ENCODE measurements at regions not wholly inside any gene's neighbourhood (a gene's known extent, or its start where the extent isn't known, plus 50 kb on each side); places are given as distances from the start of the nearest gene placed in this dataset.

DNA sequence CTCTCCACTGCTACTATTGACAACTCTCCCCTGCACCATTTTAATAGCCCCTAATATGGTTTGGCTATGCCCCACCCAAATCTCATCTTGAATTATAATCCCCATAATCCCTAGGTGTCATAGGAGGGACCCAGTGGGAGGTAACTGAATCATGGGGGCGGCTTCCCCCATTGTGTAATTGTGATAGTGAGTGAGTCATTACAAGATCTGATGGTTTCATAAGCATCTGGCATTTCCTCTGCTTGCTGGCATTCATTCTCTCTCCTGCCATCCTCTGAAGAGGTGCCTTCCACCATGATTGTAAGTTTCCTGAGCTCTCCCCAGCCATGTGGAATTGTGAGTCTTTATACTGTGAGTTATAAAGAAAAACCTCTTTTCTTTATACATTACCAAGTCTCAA is 74.1 kb upstream of the TCF21 start:
- Histone ChIP-seq H3K4me1 (ENCODE audit: control insufficient read depth, low read length) (no peaks in the 10 kb centered on the region), H3K4me2 (ENCODE audit: low read length) (no peak overlapping the region), H3K9me3 (ENCODE audit: control insufficient read depth, insufficient read depth, low read length) (no peaks in the 10 kb centered on the region), H3K36me3 (ENCODE audit: control insufficient read depth, low read length) (no peaks in the 10 kb centered on the region), H3K27me3 (ENCODE audit: control insufficient read depth, low read length) (peaks cover 3% of the 10 kb centered on the region; the same call in 1 of the 2 replicates), H3K27ac (ENCODE audit: low read depth, low read length) (no peak overlapping the region), H4K20me1 (ENCODE audit: control insufficient read depth, insufficient read depth, low read depth, low read length) (no peaks in the 10 kb centered on the region), H3K4me3 (ENCODE audit: low read length) (no peak overlapping the region), H3K9me2 (replicated peaks; ENCODE audit: control insufficient read depth, low read length) (no peaks in the 10 kb centered on the region), H3K79me2 (ENCODE audit: control insufficient read depth, low read length) (no peaks in the 10 kb centered on the region), H3F3A (ENCODE audit: control insufficient read depth, insufficient read depth) (no peaks in the 10 kb centered on the region)
- no peak for TF ChIP-seq EZH2phosphoT487 (IDR thresholded peaks at IDR 0.05; ENCODE audit: borderline replicate concordance, low read length)
- no peak for TF ChIP-seq CTCF (IDR thresholded peaks at IDR 0.05; ENCODE audit: low read depth, low read length, poor library complexity, severe bottlenecking)

DNA sequence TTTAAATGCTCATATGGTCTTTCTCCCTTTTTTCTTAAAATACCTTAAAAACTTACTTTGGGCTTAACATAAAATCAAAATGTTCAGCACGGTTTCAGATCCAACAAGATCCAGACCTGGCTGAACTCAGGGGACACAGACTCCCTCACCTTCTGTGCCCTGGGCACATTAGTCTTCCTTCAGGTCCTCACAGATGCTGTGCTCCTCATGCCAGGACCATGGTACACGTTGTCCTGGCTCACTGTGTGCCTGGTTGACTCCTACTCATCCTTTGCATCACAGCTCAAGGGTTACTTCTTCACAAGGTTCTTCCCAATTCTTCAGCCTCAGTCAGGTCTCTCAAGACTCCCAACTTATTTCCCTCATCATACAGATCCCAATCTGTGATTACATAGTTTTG is 73.6 kb upstream of the TCF21 start:
- H3K4me2 ChIP-seq (ENCODE audit: low read length), result no peak overlapping the region
- H3F3A ChIP-seq (ENCODE audit: control insufficient read depth, insufficient read depth), result no peaks in the 10 kb centered on the region
- no peaks in the 10 kb centered on the region for H3K36me3 ChIP-seq (ENCODE audit: control insufficient read depth, low read length)
- H3K4me3 ChIP-seq (ENCODE audit: low read length), result no peak overlapping the region
- no peaks in the 10 kb centered on the region for H3K4me1 ChIP-seq (ENCODE audit: control insufficient read depth, low read length)
- no peaks in the 10 kb centered on the region for H3K9me3 ChIP-seq (ENCODE audit: control insufficient read depth, insufficient read depth, low read length)
- no peaks in the 10 kb centered on the region for H3K9me2 ChIP-seq (replicated peaks; ENCODE audit: control insufficient read depth, low read length)
- H4K20me1 ChIP-seq (ENCODE audit: control insufficient read depth, insufficient read depth, low read depth, low read length), result no peaks in the 10 kb centered on the region
- TF ChIP-seq CTCF (IDR thresholded peaks at IDR 0.05; ENCODE audit: low read depth, low read length, poor library complexity, severe bottlenecking), result no peak
- TF ChIP-seq EZH2phosphoT487 (IDR thresholded peaks at IDR 0.05; ENCODE audit: borderline replicate concordance, low read length), result no peak
- H3K27ac ChIP-seq (ENCODE audit: low read depth, low read length), result no peak overlapping the region
- peaks cover 3% of the 10 kb centered on the region; the same call in 1 of the 2 replicates for H3K27me3 ChIP-seq (ENCODE audit: control insufficient read depth, low read length)
- no peaks in the 10 kb centered on the region for H3K79me2 ChIP-seq (ENCODE audit: control insufficient read depth, low read length)

DNA sequence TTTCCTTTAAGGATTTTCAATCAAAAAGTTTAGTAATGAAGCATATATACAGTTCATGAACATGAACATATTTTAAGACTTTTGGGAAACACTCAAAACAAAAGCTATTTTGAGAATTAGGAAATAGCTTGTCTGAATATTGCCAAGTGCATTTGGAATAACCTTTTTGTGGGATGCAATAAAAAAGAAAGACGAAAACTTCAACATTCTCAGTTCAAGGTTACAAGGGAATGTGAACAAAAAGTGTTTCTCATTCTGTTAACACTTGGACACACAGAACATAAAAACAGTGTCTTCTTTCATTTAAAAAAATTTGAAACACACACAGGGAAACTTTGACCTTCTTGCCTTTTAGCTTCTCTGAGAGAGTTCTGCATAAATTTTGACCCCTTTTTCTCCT is 72.7 kb upstream of the TCF21 start:
- Histone ChIP-seq H3K4me1 (ENCODE audit: control insufficient read depth, low read length) (no peaks in the 10 kb centered on the region), H3K4me2 (ENCODE audit: low read length) (no peak overlapping the region), H3K36me3 (ENCODE audit: control insufficient read depth, low read length) (no peaks in the 10 kb centered on the region), H4K20me1 (ENCODE audit: control insufficient read depth, insufficient read depth, low read depth, low read length) (no peaks in the 10 kb centered on the region), H3K27ac (ENCODE audit: low read depth, low read length) (no peak overlapping the region), H3F3A (ENCODE audit: control insufficient read depth, insufficient read depth) (no peaks in the 10 kb centered on the region), H3K9me3 (ENCODE audit: control insufficient read depth, insufficient read depth, low read length) (no peaks in the 10 kb centered on the region), H3K27me3 (ENCODE audit: control insufficient read depth, low read length) (peaks cover 3% of the 10 kb centered on the region; the same call in 1 of the 2 replicates), H3K9me2 (replicated peaks; ENCODE audit: control insufficient read depth, low read length) (no peaks in the 10 kb centered on the region), H3K4me3 (ENCODE audit: low read length) (no peak overlapping the region), H3K79me2 (ENCODE audit: control insufficient read depth, low read length) (no peaks in the 10 kb centered on the region)
- TF ChIP-seq CTCF (IDR thresholded peaks at IDR 0.05; ENCODE audit: low read depth, low read length, poor library complexity, severe bottlenecking) (no peak), EZH2phosphoT487 (IDR thresholded peaks at IDR 0.05; ENCODE audit: borderline replicate concordance, low read length) (no peak)
